ENCODE measurements at regions not wholly inside any gene's neighbourhood (a gene's known extent, or its start where the extent isn't known, plus 50 kb on each side); places are given as distances from the start of the nearest gene placed in this dataset.

DNA sequence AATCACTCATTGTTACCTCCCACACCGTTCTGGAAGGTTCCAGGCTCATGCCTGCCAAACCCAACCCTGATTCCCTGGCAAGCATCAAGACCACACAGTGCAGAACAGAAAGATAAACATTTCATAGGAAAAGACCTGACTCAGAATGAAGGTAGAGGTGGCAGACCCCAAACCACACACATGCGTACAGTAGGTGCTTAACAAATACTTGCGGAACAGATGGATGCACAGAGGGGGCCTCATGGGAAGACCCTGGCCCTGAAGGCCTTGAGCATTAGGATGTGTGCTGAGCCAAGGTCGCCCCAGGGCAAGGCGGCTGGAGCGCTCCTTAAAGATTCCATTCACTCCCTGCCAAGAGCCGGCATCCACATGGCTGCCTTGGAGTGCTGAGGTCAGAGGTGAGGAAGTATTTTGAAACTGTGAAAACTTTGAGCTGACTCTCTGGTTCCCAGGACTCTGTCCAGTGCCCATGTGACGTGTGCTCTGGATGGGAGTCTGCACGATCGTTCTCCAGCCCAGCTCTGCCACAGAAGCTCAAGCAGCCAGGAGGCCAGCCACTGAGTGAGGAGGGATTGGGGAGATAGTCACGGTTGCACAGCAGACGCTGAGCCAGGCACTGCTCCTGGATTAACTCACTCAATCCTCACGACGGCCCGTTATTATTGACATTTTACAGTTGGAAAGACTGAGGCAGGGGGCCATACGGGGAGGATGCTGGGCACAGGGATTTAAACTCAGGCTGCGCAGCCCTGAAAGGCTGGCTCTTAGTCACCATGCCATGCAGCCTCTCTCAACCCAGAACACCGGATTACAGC lies 65.5 kb upstream of the AFDN start (continued):
- TF ChIP-seq, protein P1, sequence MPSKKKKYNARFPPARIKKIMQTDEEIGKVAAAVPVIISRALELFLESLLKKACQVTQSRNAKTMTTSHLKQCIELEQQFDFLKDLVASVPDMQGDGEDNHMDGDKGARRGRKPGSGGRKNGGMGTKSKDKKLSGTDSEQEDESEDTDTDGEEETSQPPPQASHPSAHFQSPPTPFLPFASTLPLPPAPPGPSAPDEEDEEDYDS (CRISPR knock-in tag; IDR thresholded peaks at IDR 0.05) = peak; percentile 68
- TF ChIP-seq ZFYVE20 (CRISPR knock-in tag; IDR thresholded peaks at IDR 0.05; ENCODE audit: borderline replicate concordance, low read depth) (no peak), ZNF775 (CRISPR knock-in tag; IDR thresholded peaks at IDR 0.05; ENCODE audit: borderline replicate concordance) (0 out of 2 replicates have a peak, but pooled peaks have one; percentile 65), SIN3A (IDR thresholded peaks at IDR 0.05; ENCODE audit: borderline replicate concordance, low read depth, low read length) (no peak), ZNF367 (CRISPR knock-in tag; IDR thresholded peaks at IDR 0.05; ENCODE audit: borderline replicate concordance) (no peak), SOX5 (CRISPR knock-in tag; IDR thresholded peaks at IDR 0.05; ENCODE audit: borderline replicate concordance) (peak; percentile 64), DPF2 (CRISPR knock-in tag; IDR thresholded peaks at IDR 0.05; ENCODE audit: borderline replicate concordance, low read depth) (peak; percentile 44; the same call in 1 of the 2 replicates), ZBTB7B (CRISPR knock-in tag; IDR thresholded peaks at IDR 0.05) (peak; percentile 49; the same call in 1 of the 2 replicates), EZH2 (conservative IDR thresholded peaks at IDR 0.05; ENCODE audit: low read depth, low read length) (no peak), ZNF737 (CRISPR knock-in tag; IDR thresholded peaks at IDR 0.05; ENCODE audit: borderline replicate concordance) (0 out of 2 replicates have a peak, but pooled peaks have one; percentile 63), TAF1 (CRISPR knock-in tag; IDR thresholded peaks at IDR 0.05) (peak; percentile 53; the same call in 1 of the 2 replicates), ZNF749 (CRISPR knock-in tag; IDR thresholded peaks at IDR 0.05; ENCODE audit: borderline replicate concordance) (no peak), XBP1 (CRISPR knock-in tag; IDR thresholded peaks at IDR 0.05) (peak; percentile 54; the same call in 1 of the 2 replicates), FOXK2 (IDR thresholded peaks at IDR 0.05) (no peak), NAIF1 (CRISPR knock-in tag; IDR thresholded peaks at IDR 0.05; ENCODE audit: borderline replicate concordance) (no peak), ZNF619 (CRISPR knock-in tag; IDR thresholded peaks at IDR 0.05) (no peak), DNMT1 (CRISPR knock-in tag; IDR thresholded peaks at IDR 0.05) (no peak), TBX3 (IDR thresholded peaks at IDR 0.05; ENCODE audit: borderline replicate concordance) (no peak)
- TF ChIP-seq, protein P2, sequence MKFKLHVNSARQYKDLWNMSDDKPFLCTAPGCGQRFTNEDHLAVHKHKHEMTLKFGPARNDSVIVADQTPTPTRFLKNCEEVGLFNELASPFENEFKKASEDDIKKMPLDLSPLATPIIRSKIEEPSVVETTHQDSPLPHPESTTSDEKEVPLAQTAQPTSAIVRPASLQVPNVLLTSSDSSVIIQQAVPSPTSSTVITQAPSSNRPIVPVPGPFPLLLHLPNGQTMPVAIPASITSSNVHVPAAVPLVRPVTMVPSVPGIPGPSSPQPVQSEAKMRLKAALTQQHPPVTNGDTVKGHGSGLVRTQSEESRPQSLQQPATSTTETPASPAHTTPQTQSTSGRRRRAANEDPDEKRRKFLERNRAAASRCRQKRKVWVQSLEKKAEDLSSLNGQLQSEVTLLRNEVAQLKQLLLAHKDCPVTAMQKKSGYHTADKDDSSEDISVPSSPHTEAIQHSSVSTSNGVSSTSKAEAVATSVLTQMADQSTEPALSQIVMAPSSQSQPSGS (CRISPR knock-in tag; IDR thresholded peaks at IDR 0.05) = 0 out of 2 replicates have a peak, but pooled peaks have one; percentile 52
- TF ChIP-seq, protein P3, sequence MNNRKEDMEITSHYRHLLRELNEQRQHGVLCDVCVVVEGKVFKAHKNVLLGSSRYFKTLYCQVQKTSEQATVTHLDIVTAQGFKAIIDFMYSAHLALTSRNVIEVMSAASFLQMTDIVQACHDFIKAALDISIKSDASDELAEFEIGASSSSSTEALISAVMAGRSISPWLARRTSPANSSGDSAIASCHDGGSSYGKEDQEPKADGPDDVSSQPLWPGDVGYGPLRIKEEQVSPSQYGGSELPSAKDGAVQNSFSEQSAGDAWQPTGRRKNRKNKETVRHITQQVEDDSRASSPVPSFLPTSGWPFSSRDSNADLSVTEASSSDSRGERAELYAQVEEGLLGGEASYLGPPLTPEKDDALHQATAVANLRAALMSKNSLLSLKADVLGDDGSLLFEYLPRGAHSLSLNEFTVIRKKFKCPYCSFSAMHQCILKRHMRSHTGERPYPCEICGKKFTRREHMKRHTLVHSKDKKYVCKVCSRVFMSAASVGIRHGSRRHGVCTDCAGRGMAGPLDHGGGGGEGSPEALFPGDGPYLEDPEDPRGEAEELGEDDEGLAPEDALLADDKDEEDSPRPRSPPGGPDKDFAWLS (CRISPR knock-in tag; IDR thresholded peaks at IDR 0.05; ENCODE audit: borderline replicate concordance) = no peak
- TF ChIP-seq, protein P4, sequence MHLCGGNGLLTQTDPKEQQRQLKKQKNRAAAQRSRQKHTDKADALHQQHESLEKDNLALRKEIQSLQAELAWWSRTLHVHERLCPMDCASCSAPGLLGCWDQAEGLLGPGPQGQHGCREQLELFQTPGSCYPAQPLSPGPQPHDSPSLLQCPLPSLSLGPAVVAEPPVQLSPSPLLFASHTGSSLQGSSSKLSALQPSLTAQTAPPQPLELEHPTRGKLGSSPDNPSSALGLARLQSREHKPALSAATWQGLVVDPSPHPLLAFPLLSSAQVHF (CRISPR knock-in tag; IDR thresholded peaks at IDR 0.05) = no peak
- TF ChIP-seq, protein P5, sequence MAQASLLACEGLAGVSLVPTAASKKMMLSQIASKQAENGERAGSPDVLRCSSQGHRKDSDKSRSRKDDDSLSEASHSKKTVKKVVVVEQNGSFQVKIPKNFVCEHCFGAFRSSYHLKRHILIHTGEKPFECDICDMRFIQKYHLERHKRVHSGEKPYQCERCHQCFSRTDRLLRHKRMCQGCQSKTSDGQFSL (CRISPR knock-in tag; IDR thresholded peaks at IDR 0.05) = no peak; the same call in 1 of the 2 replicates
- TF ChIP-seq, protein P6, sequence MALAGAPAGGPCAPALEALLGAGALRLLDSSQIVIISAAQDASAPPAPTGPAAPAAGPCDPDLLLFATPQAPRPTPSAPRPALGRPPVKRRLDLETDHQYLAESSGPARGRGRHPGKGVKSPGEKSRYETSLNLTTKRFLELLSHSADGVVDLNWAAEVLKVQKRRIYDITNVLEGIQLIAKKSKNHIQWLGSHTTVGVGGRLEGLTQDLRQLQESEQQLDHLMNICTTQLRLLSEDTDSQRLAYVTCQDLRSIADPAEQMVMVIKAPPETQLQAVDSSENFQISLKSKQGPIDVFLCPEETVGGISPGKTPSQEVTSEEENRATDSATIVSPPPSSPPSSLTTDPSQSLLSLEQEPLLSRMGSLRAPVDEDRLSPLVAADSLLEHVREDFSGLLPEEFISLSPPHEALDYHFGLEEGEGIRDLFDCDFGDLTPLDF (CRISPR knock-in tag; IDR thresholded peaks at IDR 0.05) = no peak
